Mucosa of rectum (tissue), 2 donors: ENCODE measurements at regions not wholly inside any gene's neighbourhood (a gene's known extent, or its start where the extent isn't known, plus 50 kb on each side); places are given as distances from the start of the nearest gene placed in this dataset.
"Not testable (repeated sequence)": the region's sequence is repeated elsewhere in the genome, so short reads cannot be mapped to it uniquely, and the experiment has no call there.

Experiments used
- H3K27ac ChIP-seq, 2 donors: one replicate each; pipeline ENCODE4 v1.7.0; 2013; ENCODE audit warnings: inconsistent platforms in 2 of 2, low read depth in 2 of 2, low read length in 2 of 2
- H3K27me3 ChIP-seq, 2 donors: one replicate each; pipeline ENCODE4 v1.7.0; 2013; ENCODE audit warnings: low read length in 2 of 2; ENCODE audit not compliant: control insufficient read depth in 2 of 2, insufficient read depth in 2 of 2
- H3K36me3 ChIP-seq, 2 donors: one replicate each; pipeline ENCODE4 v1.7.0; 2013; ENCODE audit warnings: low read length in 2 of 2; ENCODE audit not compliant: control insufficient read depth in 2 of 2, insufficient read depth in 2 of 2
- H3K4me1 ChIP-seq, 2 donors: one replicate each; pipeline ENCODE4 v1.7.0; 2013; ENCODE audit warnings: low read length in 2 of 2, mild to moderate bottlenecking in 1 of 2; ENCODE audit not compliant: control insufficient read depth in 2 of 2, insufficient read depth in 2 of 2
- H3K4me3 ChIP-seq, 2 donors: one replicate each; pipeline ENCODE4 v1.7.0; 2013; ENCODE audit warnings: low read length in 2 of 2
- H3K9ac ChIP-seq, 2 donors: one replicate each; pipeline ENCODE4 v1.7.0; 2013; ENCODE audit warnings: low read length in 2 of 2, low read depth in 1 of 2, mild to moderate bottlenecking in 1 of 2
- H3K9me3 ChIP-seq, 2 donors: one replicate each; pipeline ENCODE4 v1.7.0; 2013; ENCODE audit warnings: low read length in 2 of 2; ENCODE audit not compliant: control insufficient read depth in 2 of 2
- donor health status: healthy.
- donor health status: Normal muscosa, but diverticular disease.

DNA sequence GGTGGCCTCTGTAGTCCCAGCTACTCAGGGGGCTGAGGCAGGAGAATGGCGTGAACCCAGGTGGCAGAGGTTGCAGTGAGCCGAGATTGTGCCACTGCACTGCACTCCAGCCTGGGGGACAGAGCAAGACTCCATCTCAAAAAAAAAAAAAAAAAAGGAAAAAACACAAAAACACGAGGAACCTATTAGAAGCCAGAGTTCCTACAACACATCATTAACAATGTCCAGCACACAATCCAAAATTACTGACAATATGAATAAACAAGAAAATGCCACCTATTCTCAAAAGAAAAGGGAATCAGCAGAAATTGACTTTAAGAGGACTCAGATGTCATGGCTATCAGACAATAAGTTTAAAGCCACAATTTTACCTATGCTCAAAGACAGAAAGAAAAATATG, 57.3 kb upstream of the HS3ST3A1 start:
- H3K27ac ChIP-seq, H3K4me3 ChIP-seq, H3K9ac ChIP-seq, H3K27me3 ChIP-seq, H3K4me1 ChIP-seq, H3K36me3 ChIP-seq, H3K9me3 ChIP-seq: not testable (repeated sequence)

DNA sequence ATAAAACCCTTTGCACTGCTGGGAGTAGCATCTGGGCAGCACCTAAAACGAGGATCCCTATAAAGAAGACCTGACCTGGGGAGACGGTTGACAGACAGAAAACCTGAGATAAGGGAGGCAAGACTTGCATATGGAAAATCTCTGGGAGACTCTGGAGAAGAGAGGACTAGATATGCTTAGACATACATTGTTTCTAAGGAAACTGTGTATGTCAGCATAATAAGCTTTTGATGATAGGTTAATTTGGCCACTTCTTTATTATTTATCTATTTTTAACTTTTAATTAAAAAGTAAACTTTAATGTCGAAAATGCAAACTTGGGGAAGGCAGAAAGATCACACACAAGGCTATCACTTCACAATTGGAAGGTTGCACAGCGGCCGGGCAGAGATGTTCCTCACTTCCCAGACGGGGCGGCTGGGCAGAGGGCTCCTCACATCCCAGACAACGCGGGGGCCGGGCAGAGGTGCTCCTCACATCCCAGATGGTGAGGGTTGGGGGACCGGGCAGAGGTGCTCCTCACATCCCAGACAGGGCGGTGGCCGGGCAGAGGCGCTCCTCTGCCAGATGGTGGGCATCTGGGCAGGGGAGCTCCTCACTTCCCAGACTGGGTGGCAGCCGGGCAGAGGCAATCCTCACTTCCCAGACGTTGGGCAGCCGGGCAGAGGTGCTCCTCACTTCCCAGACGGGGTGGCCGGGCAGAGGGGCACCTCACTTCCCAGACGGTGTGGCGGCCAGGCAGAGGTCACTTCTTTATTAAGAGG, 64.3 kb upstream of the HS3ST3A1 start:
- H3K4me1 ChIP-seq, result no peaks in the 10 kb centered on the region
- no peaks in the 10 kb centered on the region for H3K36me3 ChIP-seq
- no peaks in the 10 kb centered on the region for H3K27me3 ChIP-seq
- no peak overlapping the region for H3K27ac ChIP-seq
- no peak overlapping the region for H3K4me3 ChIP-seq
- peaks cover 2 to 9% of the 10 kb centered on the region in 2 donors for H3K9me3 ChIP-seq
- H3K9ac ChIP-seq, result no peak overlapping the region

DNA sequence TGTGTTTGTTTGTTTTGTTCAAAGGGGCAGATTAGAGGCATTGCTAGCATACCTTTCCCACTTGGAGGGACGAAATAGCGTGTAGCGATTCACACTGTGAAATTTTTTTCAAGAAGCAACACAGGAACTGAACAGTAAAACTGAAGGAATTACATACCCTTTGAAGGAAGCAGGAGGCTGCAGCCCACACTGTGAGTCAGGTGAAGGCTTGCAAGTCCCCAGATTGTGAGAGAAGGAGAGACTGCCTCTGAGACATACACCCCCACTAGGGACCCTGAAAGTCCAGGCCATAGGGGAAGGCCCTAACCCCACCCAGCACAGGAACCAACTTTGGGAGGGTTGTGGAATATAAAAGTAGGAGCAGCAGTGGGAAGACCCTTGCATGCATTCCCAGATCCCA, 69.6 kb upstream of the HS3ST3A1 start:
- Histone ChIP-seq H3K27me3 (no peaks in the 10 kb centered on the region), H3K36me3 (no peaks in the 10 kb centered on the region), H3K27ac (no peak overlapping the region), H3K9me3 (peaks cover 2 to 9% of the 10 kb centered on the region in 2 donors), H3K4me3 (no peak overlapping the region), H3K9ac (no peak overlapping the region), H3K4me1 (no peaks in the 10 kb centered on the region)

DNA sequence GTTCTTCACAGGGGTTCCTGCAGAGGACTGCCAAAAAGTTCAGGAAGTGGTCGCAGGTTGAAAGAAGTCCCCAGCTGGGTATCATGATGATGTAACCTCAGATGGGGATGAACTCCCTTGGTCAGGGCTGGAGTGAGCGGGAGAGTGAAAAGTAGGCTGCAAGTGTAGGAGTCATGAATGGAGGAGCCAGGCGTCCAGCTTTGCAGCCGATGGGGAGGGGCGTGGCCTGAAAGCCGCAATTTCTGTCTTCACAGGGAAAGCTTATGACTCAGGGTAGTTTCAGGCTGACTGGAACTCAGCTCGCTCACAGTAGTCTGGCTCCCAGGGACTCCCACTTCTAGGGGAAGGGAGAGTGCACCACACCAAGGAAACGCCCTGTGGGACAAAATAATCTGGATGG, 70.0 kb upstream of the HS3ST3A1 start:
- no peaks in the 10 kb centered on the region for H3K4me1 ChIP-seq
- no peak overlapping the region for H3K27ac ChIP-seq
- H3K27me3 ChIP-seq, result no peaks in the 10 kb centered on the region
- no peak overlapping the region for H3K9ac ChIP-seq
- peaks cover 2 to 9% of the 10 kb centered on the region in 2 donors for H3K9me3 ChIP-seq
- H3K36me3 ChIP-seq, result no peaks in the 10 kb centered on the region
- no peak overlapping the region for H3K4me3 ChIP-seq

DNA sequence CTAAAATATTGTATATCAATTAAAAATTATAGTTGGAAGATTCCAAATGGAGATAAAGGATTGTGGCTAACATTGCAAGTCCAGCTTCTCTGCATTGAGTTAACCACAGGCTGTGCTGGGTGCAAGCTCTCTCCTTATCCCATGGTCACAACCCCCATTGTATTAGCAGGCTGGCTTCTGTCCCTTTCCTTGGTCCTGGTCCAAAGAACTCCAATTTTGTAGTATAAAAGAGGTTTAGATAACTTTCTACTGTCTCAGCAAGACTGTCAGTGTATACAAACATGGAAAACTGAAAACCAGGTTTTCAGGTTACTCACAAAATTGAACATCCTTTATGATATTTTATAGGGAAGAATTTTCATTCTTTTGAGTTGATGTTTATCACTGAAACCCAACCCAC, 76.6 kb upstream of the HS3ST3A1 start:
- Histone ChIP-seq H3K4me1 (no peaks in the 10 kb centered on the region), H3K27ac (no peak overlapping the region), H3K27me3 (no peaks in the 10 kb centered on the region), H3K36me3 (no peaks in the 10 kb centered on the region), H3K4me3 (no peak overlapping the region), H3K9me3 (no peaks in the 10 kb centered on the region), H3K9ac (no peak overlapping the region)

DNA sequence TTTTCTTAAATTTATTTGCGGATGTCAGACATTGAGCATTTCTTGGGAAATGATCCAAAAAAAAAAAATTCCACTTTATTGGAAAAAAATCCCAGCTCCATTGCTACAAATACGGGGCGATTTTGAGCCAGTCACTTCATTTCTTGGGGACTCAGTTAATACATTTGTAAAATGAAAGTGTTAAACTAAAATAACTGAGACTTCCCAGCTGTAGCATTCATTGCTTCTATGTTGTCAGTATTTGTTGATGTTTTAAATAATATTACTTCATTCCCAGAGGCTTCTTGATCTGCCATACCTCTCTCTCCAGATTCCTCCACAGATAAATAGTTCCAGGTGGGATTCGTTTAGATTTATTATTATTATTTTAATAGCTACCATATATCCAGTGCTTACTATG, 77.1 kb upstream of the HS3ST3A1 start:
- Histone ChIP-seq H3K9me3 (no peaks in the 10 kb centered on the region), H3K27ac (no peak overlapping the region), H3K4me1 (no peaks in the 10 kb centered on the region), H3K9ac (no peak overlapping the region), H3K27me3 (no peaks in the 10 kb centered on the region), H3K4me3 (no peak overlapping the region), H3K36me3 (no peaks in the 10 kb centered on the region)

DNA sequence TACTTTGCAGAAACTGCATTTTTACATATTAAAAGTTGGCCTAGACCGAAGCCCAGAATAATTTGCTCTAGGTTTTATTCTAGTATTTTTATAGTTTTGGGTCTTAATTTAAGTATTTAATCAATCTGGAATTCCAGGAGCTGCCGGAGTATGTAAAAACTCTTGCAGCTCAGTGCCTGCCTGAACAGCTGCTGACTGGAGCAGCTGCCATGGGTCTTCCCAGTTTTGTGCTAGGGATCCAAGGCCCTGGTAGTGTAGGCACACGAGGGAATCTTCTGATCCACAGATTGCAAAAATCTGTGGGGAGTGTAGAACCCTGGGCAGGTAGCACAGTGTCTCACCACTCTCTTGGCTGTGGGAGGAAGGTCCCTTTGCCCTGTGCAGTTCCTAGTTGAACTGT, 87.0 kb upstream of the HS3ST3A1 start:
- no peaks in the 10 kb centered on the region for H3K9me3 ChIP-seq
- no peak overlapping the region for H3K4me3 ChIP-seq
- H3K9ac ChIP-seq, result no peak overlapping the region
- no peak overlapping the region for H3K27ac ChIP-seq
- no peaks in the 10 kb centered on the region for H3K36me3 ChIP-seq
- no peaks in the 10 kb centered on the region for H3K27me3 ChIP-seq
- H3K4me1 ChIP-seq, result no peaks in the 10 kb centered on the region

DNA sequence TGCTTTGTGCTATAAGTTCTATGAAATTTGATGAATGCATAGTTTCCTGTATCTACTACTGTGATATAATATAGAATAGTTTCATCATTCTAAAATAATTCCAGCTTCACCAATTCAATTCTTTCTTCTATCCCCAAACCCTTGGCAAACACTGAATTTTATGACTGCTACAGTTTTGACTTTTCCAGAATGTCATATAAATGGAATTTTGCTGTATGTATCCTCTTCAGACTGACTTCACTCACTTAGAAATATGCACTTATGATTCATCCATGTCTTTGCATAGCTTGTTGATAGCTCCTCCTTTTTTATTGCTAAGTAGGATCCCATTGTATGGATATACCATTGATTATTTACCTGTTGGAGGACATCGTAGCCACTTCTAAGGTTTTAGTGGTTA, 89.1 kb upstream of the HS3ST3A1 start:
- H3K9ac ChIP-seq, result no peak overlapping the region
- no peak overlapping the region for H3K27ac ChIP-seq
- no peaks in the 10 kb centered on the region for H3K4me1 ChIP-seq
- no peaks in the 10 kb centered on the region for H3K36me3 ChIP-seq
- H3K9me3 ChIP-seq, result no peaks in the 10 kb centered on the region
- no peak overlapping the region for H3K4me3 ChIP-seq
- H3K27me3 ChIP-seq, result no peaks in the 10 kb centered on the region

DNA sequence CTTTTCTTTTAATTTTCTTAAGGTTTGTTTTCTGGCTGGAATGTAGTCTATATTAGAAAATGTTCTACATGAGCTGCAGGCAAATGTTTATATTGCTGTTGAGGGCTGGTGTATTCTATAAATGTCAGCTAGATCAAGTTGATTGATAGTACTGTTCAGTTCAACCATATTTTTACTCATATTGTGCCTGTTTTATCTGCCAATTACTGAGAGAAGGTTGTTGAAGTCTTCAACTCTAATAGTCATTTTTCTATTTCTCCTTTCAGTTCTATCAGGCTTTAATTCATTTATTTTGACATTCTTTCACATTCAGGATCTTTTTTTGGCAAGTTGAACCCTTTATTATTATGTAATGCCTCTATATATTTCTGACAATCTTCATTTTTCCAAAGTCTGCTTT, 93.2 kb upstream of the HS3ST3A1 start:
- Histone ChIP-seq H3K36me3 (no peaks in the 10 kb centered on the region), H3K4me1 (no peaks in the 10 kb centered on the region), H3K27me3 (no peaks in the 10 kb centered on the region), H3K4me3 (no peak overlapping the region), H3K9ac (no peak overlapping the region), H3K27ac (no peak overlapping the region), H3K9me3 (no peaks in the 10 kb centered on the region)

DNA sequence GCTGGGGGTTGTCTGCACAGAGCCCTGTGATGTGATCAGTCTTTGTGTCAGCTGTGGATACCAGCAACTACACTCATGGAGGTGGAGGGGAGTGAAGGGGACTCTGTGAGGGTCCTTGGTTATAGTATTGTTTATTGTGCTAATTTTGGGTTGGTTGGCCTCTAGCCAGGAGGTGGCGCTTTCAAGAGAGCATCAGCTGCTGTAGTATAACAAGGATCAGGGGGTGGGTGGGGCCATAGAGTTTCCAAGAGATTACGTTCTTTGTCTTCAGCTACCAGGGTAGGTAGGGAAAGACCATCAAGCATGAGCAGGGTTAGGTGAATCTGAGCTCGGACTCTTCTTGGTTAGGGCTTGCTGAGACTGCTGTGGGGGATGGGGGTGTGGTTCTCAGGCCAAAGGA, 97.1 kb upstream of the HS3ST3A1 start:
- no peak overlapping the region for H3K4me3 ChIP-seq
- no peak overlapping the region for H3K27ac ChIP-seq
- H3K36me3 ChIP-seq, result no peaks in the 10 kb centered on the region
- H3K9ac ChIP-seq, result no peak overlapping the region
- no peaks in the 10 kb centered on the region for H3K9me3 ChIP-seq
- H3K4me1 ChIP-seq, result no peaks in the 10 kb centered on the region
- H3K27me3 ChIP-seq, result no peaks in the 10 kb centered on the region

DNA sequence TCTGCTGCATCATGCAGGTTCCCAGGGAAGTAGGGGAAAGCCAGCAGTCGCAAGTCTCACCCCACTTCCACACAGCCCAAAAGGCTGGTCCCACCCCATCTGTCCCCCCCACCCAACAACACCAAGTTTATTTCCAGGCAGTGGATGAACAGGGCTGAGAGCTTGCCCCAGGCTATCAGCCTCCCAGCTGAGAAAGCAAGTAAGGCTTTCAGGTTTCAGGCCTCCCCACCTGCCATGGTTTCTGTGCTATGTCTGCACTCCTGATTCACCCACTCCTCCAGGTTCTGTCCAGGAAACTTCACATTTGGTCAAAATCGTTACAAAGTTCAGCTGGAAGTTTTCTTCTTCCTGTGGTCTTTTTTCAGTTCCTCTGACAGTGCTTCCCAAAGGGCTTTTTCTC, 97.5 kb upstream of the HS3ST3A1 start:
- Histone ChIP-seq H3K4me3 (no peak overlapping the region), H3K4me1 (no peaks in the 10 kb centered on the region), H3K27me3 (no peaks in the 10 kb centered on the region), H3K36me3 (no peaks in the 10 kb centered on the region), H3K27ac (no peak overlapping the region), H3K9me3 (no peaks in the 10 kb centered on the region), H3K9ac (no peak overlapping the region)
